ENCODE measurements at regions not wholly inside any gene's neighbourhood (a gene's known extent, or its start where the extent isn't known, plus 50 kb on each side); places are given as distances from the start of the nearest gene placed in this dataset.

DNA sequence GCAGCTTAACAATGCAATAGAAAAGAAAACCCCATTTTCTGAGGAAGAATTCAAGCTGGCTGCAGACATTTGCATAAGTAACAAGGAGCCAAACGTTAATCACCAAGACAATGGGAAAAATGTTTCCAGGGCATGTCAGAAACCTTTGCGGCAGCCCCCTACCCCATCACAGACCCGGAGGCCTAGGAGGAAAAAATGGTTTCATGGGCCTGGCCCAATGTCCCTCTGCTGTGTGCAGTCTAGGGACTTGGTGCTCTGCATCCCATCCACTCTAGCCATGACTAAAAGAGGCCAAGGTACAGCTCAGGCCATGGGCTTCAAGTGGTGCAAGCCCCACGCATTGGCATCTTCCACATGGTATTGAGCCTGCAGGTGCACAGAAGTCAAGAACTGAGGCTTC is 147.0 kb upstream of the NR3C2 start:
- DNase-seq (ENCODE audit: low read depth) = no peak
- no peak overlapping the region for H3K4me3 ChIP-seq (ENCODE audit: low read depth, low read length)
- TF ChIP-seq CTCF (IDR thresholded peaks at IDR 0.05; ENCODE audit: low read depth, low read length, missing control alignments) = no peak

GRCh38 chr4:148575577-148575976 is 133.4 kb upstream of the NR3C2 start:
- no peak overlapping the region for H3K4me3 ChIP-seq (ENCODE audit: low read depth, low read length)
- no peak for DNase-seq (ENCODE audit: low read depth)
- TF ChIP-seq CTCF (IDR thresholded peaks at IDR 0.05; ENCODE audit: low read depth, low read length, missing control alignments) = no peak

DNA sequence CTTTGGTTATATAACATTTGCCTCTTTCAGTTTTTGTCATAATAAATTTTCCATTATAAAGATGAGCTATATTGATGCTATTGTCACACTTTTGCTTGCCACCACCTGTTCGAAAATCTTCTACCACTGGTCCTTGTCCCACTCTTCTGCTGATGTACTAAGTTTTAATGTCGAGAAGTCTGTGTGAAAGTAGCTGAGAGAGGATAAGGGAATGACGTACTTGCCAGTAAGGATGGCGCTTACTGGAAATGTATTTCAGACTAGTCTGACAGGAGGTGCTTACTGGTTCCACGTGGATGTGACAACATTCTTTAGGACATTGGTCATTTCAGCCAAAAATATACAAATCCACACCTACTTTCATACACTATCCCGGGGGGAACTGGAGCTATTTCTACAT is 132.7 kb upstream of the NR3C2 start:
- TF ChIP-seq CTCF (IDR thresholded peaks at IDR 0.05; ENCODE audit: low read depth, low read length, missing control alignments) = no peak
- H3K4me3 ChIP-seq (ENCODE audit: low read depth, low read length) = no peak overlapping the region
- no peak for DNase-seq (ENCODE audit: low read depth)

- no peak for TF ChIP-seq CTCF (IDR thresholded peaks at IDR 0.05; ENCODE audit: low read depth, low read length, missing control alignments)
- H3K4me3 ChIP-seq (ENCODE audit: low read depth, low read length) = no peak overlapping the region
- DNase-seq (ENCODE audit: low read depth) = no peak
Measured at GRCh38 chr4:148574502-148574901, 132.3 kb upstream of the NR3C2 start.

GRCh38 chr4:148574066-148574465 is 131.9 kb upstream of the NR3C2 start:
- no peak for DNase-seq (ENCODE audit: low read depth)
- H3K4me3 ChIP-seq (ENCODE audit: low read depth, low read length) = no peak overlapping the region
- TF ChIP-seq CTCF (IDR thresholded peaks at IDR 0.05; ENCODE audit: low read depth, low read length, missing control alignments) = no peak

- DNase-seq (ENCODE audit: low read depth) = no peak
- no peak overlapping the region for H3K4me3 ChIP-seq (ENCODE audit: low read depth, low read length)
- no peak for TF ChIP-seq CTCF (IDR thresholded peaks at IDR 0.05; ENCODE audit: low read depth, low read length, missing control alignments)
Measured at GRCh38 chr4:148573296-148573695, 131.1 kb upstream of the NR3C2 start.

DNA sequence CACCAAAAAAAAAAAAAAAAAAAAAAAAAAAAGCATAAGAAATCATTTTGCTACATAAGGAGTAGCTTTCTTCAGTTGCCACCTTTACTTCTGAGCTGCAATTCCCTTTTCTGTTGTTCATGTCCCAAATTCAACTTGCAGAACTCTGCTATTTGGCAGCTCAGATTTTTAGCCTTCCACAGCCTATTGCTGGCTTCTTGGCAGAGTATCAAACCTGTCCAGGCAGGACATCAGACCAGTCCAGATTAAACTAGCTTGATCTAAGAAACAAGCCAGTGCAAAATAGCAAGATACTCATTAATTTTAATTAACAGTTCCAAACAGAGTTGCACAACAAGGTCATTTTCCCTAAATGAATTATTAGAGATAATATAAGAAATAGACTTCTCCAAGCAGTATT is 123.6 kb upstream of the NR3C2 start:
- no peak for TF ChIP-seq CTCF (IDR thresholded peaks at IDR 0.05; ENCODE audit: low read depth, low read length, missing control alignments)
- DNase-seq (ENCODE audit: low read depth) = no peak
- no peak overlapping the region for H3K4me3 ChIP-seq (ENCODE audit: low read depth, low read length)
